GM10248 (cell line): ENCODE measurements at regions not wholly inside any gene's neighbourhood (a gene's known extent, or its start where the extent isn't known, plus 50 kb on each side); places are given as distances from the start of the nearest gene placed in this dataset.
"Not testable (repeated sequence)": the region's sequence is repeated elsewhere in the genome, so short reads cannot be mapped to it uniquely, and the experiment has no call there.

ENCODE experiments used
- CTCF ChIA-PET: fragments of 300-600 bp; sonication (Branson Sonifier 250); formaldehyde crosslinking; extraction: SDS; loops from one replicate; lab custom pipeline; 2021; ENCODE audit warnings: antibody characterized with exemption; lab: Yijun Ruan, JAX
- POLR2A ChIA-PET: fragments of 350-650 bp; sonication (Branson Sonifier 250); formaldehyde crosslinking; extraction: SDS; loops from one replicate; lab custom pipeline; 2020; ENCODE audit warnings: antibody characterized with exemption; lab: Yijun Ruan, JAX
- DNase-seq: peaks from one replicate; pipeline ENCODE4 v3.0.0; 2012; ENCODE audit errors: extremely low spot score
- TF ChIP-seq, protein P1 (sequence below): IDR thresholded peaks from 2 replicates; pipeline ENCODE4 v1.5.1; 2012; ENCODE audit warnings: mild to moderate bottlenecking, low read depth; ENCODE audit errors: extremely low read depth, missing control alignments, control extremely low read depth

DNA sequence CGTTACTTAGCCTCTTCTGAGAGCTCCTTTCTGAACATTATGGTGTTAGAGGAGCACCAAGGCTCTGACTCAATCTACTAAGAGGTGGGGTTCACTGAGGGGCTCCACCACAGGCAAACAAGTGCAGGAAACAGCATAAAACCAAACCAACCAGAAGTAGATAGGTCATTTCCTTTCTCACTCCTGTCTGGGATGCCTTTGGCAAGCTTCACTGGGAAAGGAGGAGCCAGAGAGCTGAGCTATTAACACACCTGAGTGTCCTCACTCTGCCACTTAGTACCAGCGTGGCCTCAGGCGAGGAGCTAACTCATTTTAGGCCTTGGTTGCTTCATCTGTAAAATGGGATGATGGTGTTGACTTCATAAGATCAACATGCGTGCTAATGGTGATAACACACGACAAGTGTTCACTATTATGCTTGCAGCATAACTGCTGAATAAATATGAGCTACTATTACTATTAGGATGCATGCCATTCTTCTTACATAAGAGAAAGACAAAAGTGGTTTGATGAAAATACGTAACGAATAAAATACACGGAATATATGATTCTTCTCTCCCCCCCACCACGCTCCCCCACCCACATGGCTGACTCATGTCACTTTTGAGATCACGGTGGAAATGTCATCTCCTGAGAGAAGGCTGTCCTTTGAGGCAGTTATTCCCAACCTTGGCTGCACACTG is 185.4 kb downstream of the BCAS1 start:
- ChIA-PET POLR2A (no interaction called here), CTCF (interaction anchor here (2.1 to 2.3 kb wide), 3 partner anchors 13 to 54 kb away, joined by 6 to 11 read pairs (median 8); no protein-coding TSS in a partner anchor)
- DNase-seq: no peak
- TF ChIP-seq, protein P1, sequence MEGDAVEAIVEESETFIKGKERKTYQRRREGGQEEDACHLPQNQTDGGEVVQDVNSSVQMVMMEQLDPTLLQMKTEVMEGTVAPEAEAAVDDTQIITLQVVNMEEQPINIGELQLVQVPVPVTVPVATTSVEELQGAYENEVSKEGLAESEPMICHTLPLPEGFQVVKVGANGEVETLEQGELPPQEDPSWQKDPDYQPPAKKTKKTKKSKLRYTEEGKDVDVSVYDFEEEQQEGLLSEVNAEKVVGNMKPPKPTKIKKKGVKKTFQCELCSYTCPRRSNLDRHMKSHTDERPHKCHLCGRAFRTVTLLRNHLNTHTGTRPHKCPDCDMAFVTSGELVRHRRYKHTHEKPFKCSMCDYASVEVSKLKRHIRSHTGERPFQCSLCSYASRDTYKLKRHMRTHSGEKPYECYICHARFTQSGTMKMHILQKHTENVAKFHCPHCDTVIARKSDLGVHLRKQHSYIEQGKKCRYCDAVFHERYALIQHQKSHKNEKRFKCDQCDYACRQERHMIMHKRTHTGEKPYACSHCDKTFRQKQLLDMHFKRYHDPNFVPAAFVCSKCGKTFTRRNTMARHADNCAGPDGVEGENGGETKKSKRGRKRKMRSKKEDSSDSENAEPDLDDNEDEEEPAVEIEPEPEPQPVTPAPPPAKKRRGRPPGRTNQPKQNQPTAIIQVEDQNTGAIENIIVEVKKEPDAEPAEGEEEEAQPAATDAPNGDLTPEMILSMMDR: no peak

GRCh38 chr20:53883098-53883911 is 187.1 kb downstream of the BCAS1 start:
- CTCF ChIA-PET: interaction anchor here (1.2 to 1.3 kb wide), 2 partner anchors 8 to 17 kb away, joined by 3 to 4 read pairs; no protein-coding TSS in a partner anchor
- TF ChIP-seq, protein P1: no peak

GRCh38 chr20:53882438-53882986 is 187.9 kb downstream of the BCAS1 start:
- CTCF ChIA-PET: interaction anchor here (1.1 to 1.3 kb wide), 3 partner anchors 9 to 16 kb away, joined by 3 to 4 read pairs (median 4); no protein-coding TSS in a partner anchor
- not testable (repeated sequence) for DNase-seq

More at GRCh38 chr20:53883098-53883911, 187.1 kb downstream of the BCAS1 start:
- POLR2A ChIA-PET: no interaction called here
- no peak for DNase-seq

GRCh38 chr20:53881362-53881761 is 189.0 kb downstream of the BCAS1 start:
- POLR2A ChIA-PET: no interaction called here

More at GRCh38 chr20:53882438-53882986, 187.9 kb downstream of the BCAS1 start:
- POLR2A ChIA-PET: interaction anchor here (0.6 kb wide), 1 partner anchor 153 kb away, joined by 6 read pairs; no protein-coding TSS in a partner anchor

GRCh38 chr20:53880108-53880641 is 190.2 kb downstream of the BCAS1 start:
- no peak for DNase-seq
- CTCF ChIA-PET: interaction anchor here (1.2 to 3.8 kb wide), 7 partner anchors 10 to 303 kb away, joined by 3 to 15 read pairs (median 6); no protein-coding TSS in a partner anchor
- TF ChIP-seq, protein P1: no peak
- POLR2A ChIA-PET: no interaction called here

More at GRCh38 chr20:53881362-53881761, 189.0 kb downstream of the BCAS1 start:
- TF ChIP-seq, protein P1: no peak
- DNase-seq: no peak
- CTCF ChIA-PET: interaction anchor here (1.1 to 3.8 kb wide), 3 partner anchors 10 to 11 kb away, joined by 4 to 14 read pairs (median 7); no protein-coding TSS in a partner anchor

DNA sequence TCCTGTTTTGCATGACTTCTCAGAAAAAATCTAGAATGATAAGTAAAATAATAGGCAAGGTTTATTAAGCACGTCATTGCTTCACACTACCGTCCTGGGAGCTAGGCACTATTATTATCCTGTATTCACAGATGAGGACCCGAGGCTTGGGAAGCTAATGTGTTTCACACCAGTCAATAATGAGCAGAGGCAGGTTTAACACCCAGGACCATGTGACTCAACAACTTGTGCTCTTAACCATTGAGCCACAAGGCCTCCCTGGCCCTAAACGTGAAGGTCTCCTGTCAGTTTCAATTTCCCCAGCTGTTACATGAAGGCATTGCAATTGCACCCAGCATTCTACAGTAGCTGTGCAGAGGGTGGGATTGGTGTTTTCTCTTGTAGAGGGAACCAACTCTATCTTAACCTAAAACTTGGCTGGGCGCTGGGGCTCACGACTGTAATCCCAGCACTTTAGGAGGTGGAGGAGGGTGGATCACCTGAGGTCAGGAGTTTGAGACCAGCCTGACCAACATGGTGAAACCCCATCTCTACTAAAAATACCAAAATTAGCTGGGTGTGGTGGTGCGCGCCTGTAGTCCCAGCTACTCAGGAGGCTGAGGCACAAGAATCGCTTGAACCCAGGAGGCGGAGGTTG is 191.2 kb downstream of the BCAS1 start:
- CTCF ChIA-PET: interaction anchor here (0.8 to 3.8 kb wide), 9 partner anchors 9 to 63 kb away, joined by 3 to 15 read pairs (median 5); no protein-coding TSS in a partner anchor
- POLR2A ChIA-PET: no interaction called here
- DNase-seq: no peak
- TF ChIP-seq, protein P1: no peak
